ENCODE measurements at regions not wholly inside any gene's neighbourhood (a gene's known extent, or its start where the extent isn't known, plus 50 kb on each side); places are given as distances from the start of the nearest gene placed in this dataset.

- CTCF ChIA-PET = interaction anchor here (1.1 kb wide), 1 partner anchor 12 kb away, joined by 3 read pairs; no protein-coding TSS in a partner anchor
- POLR2A ChIA-PET = no interaction called here
- TF ChIP-seq CTCF (IDR thresholded peaks at IDR 0.05; ENCODE audit: control extremely low read depth, extremely low read depth, low read depth, missing control alignments) = no peak
- no peak for DNase-seq (ENCODE audit: extremely low spot score)
Measured at GRCh38 chr2:122011493-122012270, 256.2 kb downstream of the TSN start.

GRCh38 chr2:122018736-122019135 is 263.3 kb downstream of the TSN start:
- no peak for TF ChIP-seq CTCF (IDR thresholded peaks at IDR 0.05; ENCODE audit: control extremely low read depth, extremely low read depth, low read depth, missing control alignments)
- ChIA-PET POLR2A (no interaction called here), CTCF (no interaction called here)
- no peak for DNase-seq (ENCODE audit: extremely low spot score)

GRCh38 chr2:122019724-122020123 is 264.3 kb downstream of the TSN start:
- no peak for TF ChIP-seq CTCF (IDR thresholded peaks at IDR 0.05; ENCODE audit: control extremely low read depth, extremely low read depth, low read depth, missing control alignments)
- ChIA-PET CTCF (no interaction called here), POLR2A (no interaction called here)
- DNase-seq (ENCODE audit: extremely low spot score) = no peak

GRCh38 chr2:122020377-122020776 is 264.9 kb downstream of the TSN start:
- ChIA-PET POLR2A (no interaction called here), CTCF (no interaction called here)
- no peak for DNase-seq (ENCODE audit: extremely low spot score)
- no peak for TF ChIP-seq CTCF (IDR thresholded peaks at IDR 0.05; ENCODE audit: control extremely low read depth, extremely low read depth, low read depth, missing control alignments)

- no peak for TF ChIP-seq CTCF (IDR thresholded peaks at IDR 0.05; ENCODE audit: control extremely low read depth, extremely low read depth, low read depth, missing control alignments)
- ChIA-PET CTCF (no interaction called here), POLR2A (no interaction called here)
- DNase-seq (ENCODE audit: extremely low spot score) = no peak
Measured at GRCh38 chr2:122021941-122022340, 266.5 kb downstream of the TSN start.

- ChIA-PET CTCF (no interaction called here), POLR2A (no interaction called here)
- no peak for TF ChIP-seq CTCF (IDR thresholded peaks at IDR 0.05; ENCODE audit: control extremely low read depth, extremely low read depth, low read depth, missing control alignments)
- no peak for DNase-seq (ENCODE audit: extremely low spot score)
Measured at GRCh38 chr2:122022531-122022930, 267.1 kb downstream of the TSN start.

Data from GM10248 (cell line).